Right hindlimb (tissue), 1 donor: ENCODE measurements at regions not wholly inside any gene's neighbourhood (a gene's known extent, or its start where the extent isn't known, plus 50 kb on each side); places are given as distances from the start of the nearest gene placed in this dataset.
"Not testable (repeated sequence)": the region's sequence is repeated elsewhere in the genome, so short reads cannot be mapped to it uniquely, and the experiment has no call there.

Experiments used
- DNase-seq: peaks from one replicate; pipeline ENCODE4 v3.0.0-alpha.2; 2018

DNA sequence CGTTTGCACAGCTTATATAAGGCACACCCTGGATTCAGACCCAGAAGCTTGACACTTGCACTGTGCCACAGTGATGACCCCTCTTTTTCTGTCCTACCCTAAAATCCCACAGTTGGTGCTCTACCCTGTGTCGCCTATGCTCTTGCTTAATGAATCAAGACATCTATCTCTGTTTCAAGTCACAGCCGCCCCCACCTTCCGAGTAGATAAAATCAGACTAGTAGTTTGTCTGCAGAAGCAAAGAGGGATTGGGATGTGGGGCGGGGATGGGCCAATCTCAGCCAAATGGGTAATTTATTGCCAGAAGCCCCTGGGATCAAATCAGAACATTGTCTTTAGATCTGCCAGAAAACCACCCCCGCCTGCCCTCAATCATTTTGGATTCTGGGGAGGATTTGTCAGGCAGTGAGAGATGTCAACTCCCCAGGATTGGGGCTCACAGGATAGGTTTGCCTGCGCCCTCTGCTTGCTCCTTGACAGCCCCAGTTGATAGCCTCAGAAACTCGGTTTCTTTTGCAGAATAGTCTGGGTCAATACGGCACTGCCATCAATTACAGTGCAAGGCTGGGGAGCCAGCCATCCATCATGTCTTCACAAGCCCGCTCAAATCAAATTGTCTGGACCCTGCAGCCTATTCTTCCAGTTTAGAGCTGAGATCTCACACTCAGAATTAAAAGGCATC lies 520.8 kb downstream of the GRIN2A start:
- no peak for DNase-seq

- no peak for DNase-seq
These were observed 518.6 kb downstream of the GRIN2A start for GRCh38 chr16:9663588-9663987.

GRCh38 chr16:9665851-9666271 lies 516.4 kb downstream of the GRIN2A start:
- DNase-seq: no peak

GRCh38 chr16:9666834-9667480 lies 515.3 kb downstream of the GRIN2A start:
- DNase-seq: no peak

DNA sequence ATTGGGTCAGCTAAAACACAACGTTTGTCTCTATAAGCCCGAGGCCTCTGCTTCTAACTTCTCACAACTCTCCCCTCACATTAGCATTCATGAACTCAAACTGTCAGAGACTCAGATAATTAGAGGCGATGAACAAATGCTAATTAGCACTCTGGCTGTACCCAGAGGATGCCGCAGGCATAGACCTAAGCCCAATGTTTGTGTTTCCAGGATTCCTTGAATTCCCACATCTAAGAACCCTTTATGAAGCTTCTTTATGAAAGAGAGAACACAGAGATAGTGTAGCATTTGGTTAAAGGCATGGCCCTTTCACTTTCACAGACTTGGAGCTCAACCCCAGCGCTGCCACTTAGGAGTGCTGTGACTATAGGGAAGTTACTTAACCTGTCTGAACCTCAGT lies 512.2 kb downstream of the GRIN2A start:
- no peak for DNase-seq

DNA sequence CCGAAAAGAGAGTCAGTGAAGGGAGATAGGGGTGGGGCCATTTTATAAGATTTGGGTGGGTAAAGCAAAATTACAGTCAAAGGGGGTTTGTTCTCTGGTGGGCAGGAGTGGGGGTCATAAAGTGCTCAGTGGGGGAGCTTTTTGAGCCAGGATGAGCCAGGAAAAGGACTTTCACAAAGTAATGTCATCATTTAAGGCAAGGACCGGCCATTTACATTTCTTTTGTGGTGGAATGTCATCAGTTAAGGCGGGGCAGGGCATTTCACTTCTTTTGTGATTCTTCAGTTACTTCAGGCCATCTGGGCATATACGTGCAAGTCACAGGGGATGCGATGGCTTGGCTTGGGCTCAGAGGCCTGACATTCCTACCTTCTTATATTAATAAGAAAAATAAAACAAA lies 511.6 kb downstream of the GRIN2A start:
- DNase-seq: not testable (repeated sequence)

GRCh38 chr16:9676560-9677300 lies 505.5 kb downstream of the GRIN2A start:
- DNase-seq: not testable (repeated sequence)

- DNase-seq: no peak
These were observed 505.0 kb downstream of the GRIN2A start for GRCh38 chr16:9677301-9677653.

GRCh38 chr16:9679213-9679767 lies 502.9 kb downstream of the GRIN2A start:
- no peak for DNase-seq

DNA sequence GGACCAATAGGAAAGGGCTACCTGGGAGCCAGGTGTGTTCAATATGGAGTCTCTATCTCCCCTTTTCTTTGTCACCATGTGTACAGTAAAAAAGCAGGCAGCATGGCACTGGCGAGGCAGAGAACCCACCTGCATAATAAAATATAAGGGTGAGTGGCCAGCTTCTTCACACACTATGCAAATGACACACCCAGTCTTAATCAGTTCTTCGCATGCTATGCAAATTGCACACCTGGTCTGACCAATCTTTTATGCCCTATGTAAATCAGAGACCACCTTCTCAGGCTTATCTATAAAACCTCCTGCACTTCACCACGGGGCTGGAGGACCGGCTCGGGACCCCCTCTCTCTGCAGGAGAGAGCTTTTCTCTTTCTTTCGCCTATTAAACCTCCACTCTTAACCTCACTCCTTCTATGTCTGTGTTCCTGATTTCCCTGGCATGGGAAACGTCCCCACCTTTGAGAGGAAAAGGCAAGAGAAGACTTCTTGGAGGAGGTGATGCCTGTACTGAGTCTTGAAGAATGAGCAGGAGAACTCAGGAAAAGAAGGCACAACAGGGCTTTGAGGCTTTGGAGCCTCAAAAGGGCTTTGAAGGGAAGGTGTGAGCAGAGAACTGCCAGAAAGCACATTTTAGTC lies 502.1 kb downstream of the GRIN2A start:
- no peak for DNase-seq

DNA sequence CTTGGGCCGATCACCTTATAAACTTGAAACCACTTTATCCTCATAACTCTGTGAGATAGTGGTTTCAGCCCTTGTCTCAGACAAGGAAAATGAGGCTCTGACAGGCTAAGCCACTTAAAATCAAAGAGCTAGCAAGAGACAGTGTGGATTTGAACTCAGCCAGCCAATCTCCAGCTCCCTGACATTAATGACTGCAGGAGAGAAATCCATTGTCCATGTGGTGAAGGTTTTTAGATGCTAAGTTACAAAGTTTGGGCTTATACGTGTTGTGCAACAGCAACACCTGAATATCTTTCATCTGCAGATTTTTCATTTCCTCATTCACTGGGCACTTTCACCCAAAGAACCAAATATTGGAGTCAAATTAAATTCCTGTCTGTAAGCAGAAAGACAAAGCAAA lies 501.3 kb downstream of the GRIN2A start:
- no peak for DNase-seq

GRCh38 chr16:9681508-9681907 lies 500.7 kb downstream of the GRIN2A start:
- no peak for DNase-seq

DNA sequence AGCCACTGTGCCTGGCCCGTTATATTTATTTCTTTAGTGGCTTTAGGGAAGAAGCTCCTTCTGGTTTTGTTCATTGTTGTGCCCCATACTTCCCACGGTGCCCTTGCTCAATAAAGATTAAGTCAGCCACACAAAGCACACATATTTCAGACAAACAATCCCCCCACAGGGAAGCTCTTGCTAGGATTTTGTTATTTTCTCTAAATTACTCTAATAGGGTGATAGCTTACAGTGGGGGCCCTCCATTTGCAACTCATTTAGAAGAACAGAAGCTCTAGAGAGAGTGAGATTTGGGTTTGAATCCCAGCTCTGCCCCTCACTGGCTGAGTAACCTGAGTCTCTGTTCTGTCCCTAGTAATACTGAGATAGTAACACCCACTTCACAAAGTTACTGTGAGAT lies 499.9 kb downstream of the GRIN2A start:
- DNase-seq: no peak

GRCh38 chr16:9683677-9684076 lies 498.6 kb downstream of the GRIN2A start:
- DNase-seq: no peak

GRCh38 chr16:9687737-9688319 lies 494.4 kb downstream of the GRIN2A start:
- no peak for DNase-seq

GRCh38 chr16:9689597-9689996 lies 492.6 kb downstream of the GRIN2A start:
- no peak for DNase-seq

GRCh38 chr16:9695152-9695551 lies 487.1 kb downstream of the GRIN2A start:
- DNase-seq: no peak
